ENCODE measurements at regions not wholly inside any gene's neighbourhood (a gene's known extent, or its start where the extent isn't known, plus 50 kb on each side); places are given as distances from the start of the nearest gene placed in this dataset.

DNA sequence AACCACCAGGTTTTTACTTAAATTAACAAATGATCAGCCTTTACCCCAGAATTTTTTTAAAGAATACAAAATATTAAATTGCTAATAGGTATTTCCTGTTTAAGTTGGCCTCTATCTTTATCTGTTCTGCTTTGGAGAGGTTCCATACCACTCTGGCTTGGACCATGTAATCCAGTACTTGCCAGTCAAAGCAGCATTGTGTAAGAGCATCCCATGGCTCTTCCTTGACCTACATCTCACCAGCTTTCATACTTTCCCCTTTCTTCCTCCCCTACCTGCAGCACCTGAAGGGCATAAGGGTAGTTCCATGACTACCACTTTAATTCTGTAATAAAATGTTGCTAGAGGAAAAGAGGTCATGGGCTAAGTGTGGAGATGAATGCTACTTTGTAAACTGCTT lies 140.8 kb upstream of the MTAP start:
- TF ChIP-seq, protein P1, sequence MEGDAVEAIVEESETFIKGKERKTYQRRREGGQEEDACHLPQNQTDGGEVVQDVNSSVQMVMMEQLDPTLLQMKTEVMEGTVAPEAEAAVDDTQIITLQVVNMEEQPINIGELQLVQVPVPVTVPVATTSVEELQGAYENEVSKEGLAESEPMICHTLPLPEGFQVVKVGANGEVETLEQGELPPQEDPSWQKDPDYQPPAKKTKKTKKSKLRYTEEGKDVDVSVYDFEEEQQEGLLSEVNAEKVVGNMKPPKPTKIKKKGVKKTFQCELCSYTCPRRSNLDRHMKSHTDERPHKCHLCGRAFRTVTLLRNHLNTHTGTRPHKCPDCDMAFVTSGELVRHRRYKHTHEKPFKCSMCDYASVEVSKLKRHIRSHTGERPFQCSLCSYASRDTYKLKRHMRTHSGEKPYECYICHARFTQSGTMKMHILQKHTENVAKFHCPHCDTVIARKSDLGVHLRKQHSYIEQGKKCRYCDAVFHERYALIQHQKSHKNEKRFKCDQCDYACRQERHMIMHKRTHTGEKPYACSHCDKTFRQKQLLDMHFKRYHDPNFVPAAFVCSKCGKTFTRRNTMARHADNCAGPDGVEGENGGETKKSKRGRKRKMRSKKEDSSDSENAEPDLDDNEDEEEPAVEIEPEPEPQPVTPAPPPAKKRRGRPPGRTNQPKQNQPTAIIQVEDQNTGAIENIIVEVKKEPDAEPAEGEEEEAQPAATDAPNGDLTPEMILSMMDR (IDR thresholded peaks at IDR 0.05): no peak
- TF ChIP-seq POLR2A (IDR thresholded peaks at IDR 0.05): no peak
